ENCODE measurements at regions not wholly inside any gene's neighbourhood (a gene's known extent, or its start where the extent isn't known, plus 50 kb on each side); places are given as distances from the start of the nearest gene placed in this dataset.

GRCh38 chr11:15557457-15558230 is 442.9 kb downstream of the INSC start:
- TF ChIP-seq CTCF (IDR thresholded peaks at IDR 0.05; ENCODE audit: insufficient read depth, low read depth, low read length, missing control alignments), result no peak
- DNase-seq (ENCODE audit: low read depth), result no peak
- no peak overlapping the region for H3K4me3 ChIP-seq (ENCODE audit: low read length)

GRCh38 chr11:15558513-15559181 is 443.9 kb downstream of the INSC start:
- TF ChIP-seq CTCF (IDR thresholded peaks at IDR 0.05; ENCODE audit: insufficient read depth, low read depth, low read length, missing control alignments), result no peak
- DNase-seq (ENCODE audit: low read depth), result no peak
- no peak overlapping the region for H3K4me3 ChIP-seq (ENCODE audit: low read length)

GRCh38 chr11:15560689-15561467 is 446.2 kb downstream of the INSC start:
- no peak for DNase-seq (ENCODE audit: low read depth)
- no peak for TF ChIP-seq CTCF (IDR thresholded peaks at IDR 0.05; ENCODE audit: insufficient read depth, low read depth, low read length, missing control alignments)
- no peak overlapping the region for H3K4me3 ChIP-seq (ENCODE audit: low read length)

- no peak for DNase-seq (ENCODE audit: low read depth)
- H3K4me3 ChIP-seq (ENCODE audit: low read length), result no peak overlapping the region
- no peak for TF ChIP-seq CTCF (IDR thresholded peaks at IDR 0.05; ENCODE audit: insufficient read depth, low read depth, low read length, missing control alignments)
Observed at GRCh38 chr11:15562230-15562629, 447.5 kb downstream of the INSC start.

GRCh38 chr11:15563054-15563453 is 448.3 kb downstream of the INSC start:
- H3K4me3 ChIP-seq (ENCODE audit: low read length), result no peak overlapping the region
- no peak for DNase-seq (ENCODE audit: low read depth)
- no peak for TF ChIP-seq CTCF (IDR thresholded peaks at IDR 0.05; ENCODE audit: insufficient read depth, low read depth, low read length, missing control alignments)

GRCh38 chr11:15565880-15566279 is 451.2 kb downstream of the INSC start:
- TF ChIP-seq CTCF (IDR thresholded peaks at IDR 0.05; ENCODE audit: insufficient read depth, low read depth, low read length, missing control alignments), result no peak
- no peak overlapping the region for H3K4me3 ChIP-seq (ENCODE audit: low read length)
- DNase-seq (ENCODE audit: low read depth), result no peak

Data from epithelial cell of esophagus (primary cell).